NOMO-1 (cell line): ENCODE measurements at regions not wholly inside any gene's neighbourhood (a gene's known extent, or its start where the extent isn't known, plus 50 kb on each side); places are given as distances from the start of the nearest gene placed in this dataset.
A peak's percentile ranks its signal among the peaks of the same experiment; 100 is the strongest.
"Not testable (repeated sequence)": the region's sequence is repeated elsewhere in the genome, so short reads cannot be mapped to it uniquely, and the experiment has no call there.

Experiments used
- DNase-seq, 2 experiments: peaks; one replicate each; lab custom pipeline; 2025; ENCODE audit not compliant: unreplicated experiment in 2 of 2; lab: John Stamatoyannopoulos, UW

GRCh38 chr11:69205743-69206612, 50.2 kb downstream of the SMIM38 start:
- DNase-seq: no peak

GRCh38 chr11:69206613-69206965, 50.9 kb downstream of the SMIM38 start:
- DNase-seq: not testable (repeated sequence)

- DNase-seq: no peak
These were observed 51.6 kb downstream of the SMIM38 start for GRCh38 chr11:69207165-69207889.

GRCh38 chr11:69208190-69209037, 52.7 kb downstream of the SMIM38 start:
- DNase-seq: no peak

- DNase-seq: no peak
These were observed 53.3 kb downstream of the SMIM38 start for GRCh38 chr11:69209038-69209350.

GRCh38 chr11:69209421-69210309, 53.9 kb downstream of the SMIM38 start:
- DNase-seq: peak in 1 of 2 experiments; percentile 2

GRCh38 chr11:69210310-69211035, 54.7 kb downstream of the SMIM38 start:
- peak; percentile 4 to 33 for DNase-seq

- no peak for DNase-seq
These were observed 55.8 kb downstream of the SMIM38 start for GRCh38 chr11:69211540-69211919.

GRCh38 chr11:69211920-69212797, 56.4 kb downstream of the SMIM38 start:
- no peak for DNase-seq

GRCh38 chr11:69212798-69213110, 57.0 kb downstream of the SMIM38 start:
- DNase-seq: no peak

- no peak for DNase-seq
These were observed 57.6 kb downstream of the SMIM38 start for GRCh38 chr11:69213316-69213715.

GRCh38 chr11:69213964-69214363, 58.2 kb downstream of the SMIM38 start:
- no peak for DNase-seq

GRCh38 chr11:69215216-69215615, 59.5 kb downstream of the SMIM38 start:
- no peak for DNase-seq

- no peak for DNase-seq
These were observed 60.2 kb downstream of the SMIM38 start for GRCh38 chr11:69215784-69216415.

- DNase-seq: no peak
These were observed 60.9 kb downstream of the SMIM38 start for GRCh38 chr11:69216647-69217051.

GRCh38 chr11:69217276-69218105, 61.8 kb downstream of the SMIM38 start:
- no peak for DNase-seq

- no peak for DNase-seq
These were observed 62.5 kb downstream of the SMIM38 start for GRCh38 chr11:69218271-69218682.
